ENCODE measurements at regions not wholly inside any gene's neighbourhood (a gene's known extent, or its start where the extent isn't known, plus 50 kb on each side); places are given as distances from the start of the nearest gene placed in this dataset.

DNA sequence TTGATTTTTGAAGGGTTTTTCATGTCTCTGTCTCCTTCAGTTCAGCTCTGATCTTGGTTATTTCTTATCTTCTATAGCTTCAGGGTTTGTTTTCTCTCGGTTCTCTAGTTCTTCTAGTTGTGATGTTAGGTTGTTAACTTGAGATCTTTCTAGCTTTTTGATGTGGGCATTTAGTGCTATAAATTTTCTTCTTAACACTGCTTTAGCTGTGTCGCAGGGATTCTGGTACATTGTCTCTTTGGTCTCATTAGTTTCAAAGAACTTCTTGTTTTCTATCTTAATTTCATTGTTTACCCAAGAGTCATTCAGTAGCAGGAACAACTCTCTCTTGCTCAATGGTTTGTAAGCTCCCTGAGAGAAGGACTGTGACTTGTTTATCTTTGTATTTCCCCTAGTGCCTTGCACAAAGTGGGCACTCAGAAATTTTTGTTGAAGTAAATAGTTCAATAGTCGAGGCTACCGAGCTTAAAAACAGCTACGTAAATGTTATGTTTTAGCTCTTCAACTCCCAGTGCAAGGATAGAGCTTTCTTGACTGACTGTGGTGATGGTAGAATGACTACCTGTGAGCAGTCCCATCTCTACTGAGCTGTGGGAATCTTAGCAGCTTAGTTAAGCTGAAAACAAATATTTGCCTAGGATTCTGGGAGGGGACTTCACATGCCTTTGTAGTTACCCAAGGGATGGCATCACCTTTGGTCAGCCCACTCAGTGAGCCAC, 225.8 kb upstream of the ELL2 start:
- TF ChIP-seq, protein P1, sequence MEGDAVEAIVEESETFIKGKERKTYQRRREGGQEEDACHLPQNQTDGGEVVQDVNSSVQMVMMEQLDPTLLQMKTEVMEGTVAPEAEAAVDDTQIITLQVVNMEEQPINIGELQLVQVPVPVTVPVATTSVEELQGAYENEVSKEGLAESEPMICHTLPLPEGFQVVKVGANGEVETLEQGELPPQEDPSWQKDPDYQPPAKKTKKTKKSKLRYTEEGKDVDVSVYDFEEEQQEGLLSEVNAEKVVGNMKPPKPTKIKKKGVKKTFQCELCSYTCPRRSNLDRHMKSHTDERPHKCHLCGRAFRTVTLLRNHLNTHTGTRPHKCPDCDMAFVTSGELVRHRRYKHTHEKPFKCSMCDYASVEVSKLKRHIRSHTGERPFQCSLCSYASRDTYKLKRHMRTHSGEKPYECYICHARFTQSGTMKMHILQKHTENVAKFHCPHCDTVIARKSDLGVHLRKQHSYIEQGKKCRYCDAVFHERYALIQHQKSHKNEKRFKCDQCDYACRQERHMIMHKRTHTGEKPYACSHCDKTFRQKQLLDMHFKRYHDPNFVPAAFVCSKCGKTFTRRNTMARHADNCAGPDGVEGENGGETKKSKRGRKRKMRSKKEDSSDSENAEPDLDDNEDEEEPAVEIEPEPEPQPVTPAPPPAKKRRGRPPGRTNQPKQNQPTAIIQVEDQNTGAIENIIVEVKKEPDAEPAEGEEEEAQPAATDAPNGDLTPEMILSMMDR (IDR thresholded peaks at IDR 0.05; ENCODE audit: insufficient read depth, low read length) = no peak
- TF ChIP-seq POLR2AphosphoS5 (IDR thresholded peaks at IDR 0.05; ENCODE audit: low read depth) (no peak), GABPA (IDR thresholded peaks at IDR 0.05; ENCODE audit: low read depth) (no peak), SPI1 (IDR thresholded peaks at IDR 0.05; ENCODE audit: borderline replicate concordance, low read depth) (no peak)
- TF ChIP-seq, protein P2, sequence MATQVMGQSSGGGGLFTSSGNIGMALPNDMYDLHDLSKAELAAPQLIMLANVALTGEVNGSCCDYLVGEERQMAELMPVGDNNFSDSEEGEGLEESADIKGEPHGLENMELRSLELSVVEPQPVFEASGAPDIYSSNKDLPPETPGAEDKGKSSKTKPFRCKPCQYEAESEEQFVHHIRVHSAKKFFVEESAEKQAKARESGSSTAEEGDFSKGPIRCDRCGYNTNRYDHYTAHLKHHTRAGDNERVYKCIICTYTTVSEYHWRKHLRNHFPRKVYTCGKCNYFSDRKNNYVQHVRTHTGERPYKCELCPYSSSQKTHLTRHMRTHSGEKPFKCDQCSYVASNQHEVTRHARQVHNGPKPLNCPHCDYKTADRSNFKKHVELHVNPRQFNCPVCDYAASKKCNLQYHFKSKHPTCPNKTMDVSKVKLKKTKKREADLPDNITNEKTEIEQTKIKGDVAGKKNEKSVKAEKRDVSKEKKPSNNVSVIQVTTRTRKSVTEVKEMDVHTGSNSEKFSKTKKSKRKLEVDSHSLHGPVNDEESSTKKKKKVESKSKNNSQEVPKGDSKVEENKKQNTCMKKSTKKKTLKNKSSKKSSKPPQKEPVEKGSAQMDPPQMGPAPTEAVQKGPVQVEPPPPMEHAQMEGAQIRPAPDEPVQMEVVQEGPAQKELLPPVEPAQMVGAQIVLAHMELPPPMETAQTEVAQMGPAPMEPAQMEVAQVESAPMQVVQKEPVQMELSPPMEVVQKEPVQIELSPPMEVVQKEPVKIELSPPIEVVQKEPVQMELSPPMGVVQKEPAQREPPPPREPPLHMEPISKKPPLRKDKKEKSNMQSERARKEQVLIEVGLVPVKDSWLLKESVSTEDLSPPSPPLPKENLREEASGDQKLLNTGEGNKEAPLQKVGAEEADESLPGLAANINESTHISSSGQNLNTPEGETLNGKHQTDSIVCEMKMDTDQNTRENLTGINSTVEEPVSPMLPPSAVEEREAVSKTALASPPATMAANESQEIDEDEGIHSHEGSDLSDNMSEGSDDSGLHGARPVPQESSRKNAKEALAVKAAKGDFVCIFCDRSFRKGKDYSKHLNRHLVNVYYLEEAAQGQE (IDR thresholded peaks at IDR 0.05; ENCODE audit: insufficient replicate concordance, low read depth) = no peak
